HG03103 (cell line): ENCODE measurements at regions not wholly inside any gene's neighbourhood (a gene's known extent, or its start where the extent isn't known, plus 50 kb on each side); places are given as distances from the start of the nearest gene placed in this dataset.
"Not testable (repeated sequence)": the region's sequence is repeated elsewhere in the genome, so short reads cannot be mapped to it uniquely, and the experiment has no call there.

Experiments
- ATAC-seq: cut with Tn5 transposase; IDR thresholded peaks from one replicate; pipeline ENCODE4 v1.9.1; 2021; ENCODE audit warnings: low read depth; ENCODE audit not compliant: unreplicated experiment

GRCh38 chr18:59801576-59801975 is 98.2 kb upstream of the PMAIP1 start:
- ATAC-seq, result no peak

- no peak for ATAC-seq
Observed at GRCh38 chr18:59800897-59801296, 98.9 kb upstream of the PMAIP1 start.

GRCh38 chr18:59799383-59800015 is 100.3 kb upstream of the PMAIP1 start:
- ATAC-seq, result no peak

GRCh38 chr18:59795882-59796281 is 98.7 kb upstream of the CCBE1 start:
- no peak for ATAC-seq

GRCh38 chr18:59792353-59792752 is 95.1 kb upstream of the CCBE1 start:
- no peak for ATAC-seq

- ATAC-seq, result not testable (repeated sequence)
Observed at GRCh38 chr18:59790346-59790936, 93.2 kb upstream of the CCBE1 start.

- no peak for ATAC-seq
Observed at GRCh38 chr18:59788791-59789106, 91.5 kb upstream of the CCBE1 start.

- ATAC-seq, result no peak
Observed at GRCh38 chr18:59787998-59788790, 91.0 kb upstream of the CCBE1 start.

GRCh38 chr18:59784694-59785093 is 87.5 kb upstream of the CCBE1 start:
- no peak for ATAC-seq

GRCh38 chr18:59783138-59783537 is 85.9 kb upstream of the CCBE1 start:
- ATAC-seq, result peak; percentile 89

- no peak for ATAC-seq
Observed at GRCh38 chr18:59779979-59780378, 82.8 kb upstream of the CCBE1 start.

- ATAC-seq, result no peak
Observed at GRCh38 chr18:59778434-59778833, 81.2 kb upstream of the CCBE1 start.

- no peak for ATAC-seq
Observed at GRCh38 chr18:59777636-59778035, 80.4 kb upstream of the CCBE1 start.

- ATAC-seq, result no peak
Observed at GRCh38 chr18:59769129-59769865, 72.1 kb upstream of the CCBE1 start.

- no peak for ATAC-seq
Observed at GRCh38 chr18:59768409-59768808, 71.2 kb upstream of the CCBE1 start.

GRCh38 chr18:59767732-59768131 is 70.5 kb upstream of the CCBE1 start:
- ATAC-seq, result no peak

GRCh38 chr18:59765343-59765742 is 68.1 kb upstream of the CCBE1 start:
- no peak for ATAC-seq

GRCh38 chr18:59764281-59764680 is 67.1 kb upstream of the CCBE1 start:
- ATAC-seq, result no peak

GRCh38 chr18:59763541-59764136 is 66.4 kb upstream of the CCBE1 start:
- ATAC-seq, result no peak

- no peak for ATAC-seq
Observed at GRCh38 chr18:59760619-59761600, 63.7 kb upstream of the CCBE1 start.
